B cell (primary cell): ENCODE measurements at regions not wholly inside any gene's neighbourhood (a gene's known extent, or its start where the extent isn't known, plus 50 kb on each side); places are given as distances from the start of the nearest gene placed in this dataset.

ENCODE experiments used
- CTCF ChIP-seq: fragments of 200-600 bp; IDR thresholded peaks from one replicate; pipeline ENCODE4 v1.8.0; 2022; ENCODE audit warnings: antibody characterized with exemption, mild to moderate bottlenecking
- EZH2 ChIP-seq: IDR thresholded peaks from 2 replicates; pipeline ENCODE4 v1.6.1; 2012; ENCODE audit warnings: borderline replicate concordance, low read depth, mild to moderate bottlenecking, moderate library complexity, low read length; ENCODE audit not compliant: insufficient read depth, poor library complexity, severe bottlenecking

- TF ChIP-seq CTCF (no peak), EZH2 (no peak)
Observed at GRCh38 chr9:2299156-2299842, 284.2 kb downstream of the SMARCA2 start.
